Keratinocyte (primary cell): ENCODE measurements at regions not wholly inside any gene's neighbourhood (a gene's known extent, or its start where the extent isn't known, plus 50 kb on each side); places are given as distances from the start of the nearest gene placed in this dataset.

Experiments
- DNase-seq: peaks from one replicate; pipeline ENCODE4 v3.0.0-alpha.2; 2011; ENCODE audit warnings: low read depth, missing footprints, low spot score
- FAIRE-seq: peaks from 2 replicates; lab custom pipeline; 2011; peaks lifted over from hg19 to GRCh38; lab: Jason Lieb, UNC
- H2AFZ ChIP-seq: 2 replicates; pipeline ENCODE4 v1.6.0; 2012; ENCODE audit warnings: low read length, control low read depth, inconsistent platforms; ENCODE audit not compliant: control insufficient read depth
- H3K27ac ChIP-seq: 2 replicates; pipeline ENCODE4 v1.5.1; 2011; ENCODE audit warnings: low read length; ENCODE audit not compliant: control insufficient read depth, insufficient read depth
- H3K27me3 ChIP-seq: 3 replicates; pipeline ENCODE4 v1.6.0; 2011; ENCODE audit warnings: low read length; ENCODE audit not compliant: control insufficient read depth, insufficient read depth; ENCODE audit errors: extremely low read depth
- H3K36me3 ChIP-seq, 2 experiments: 2 replicates in 1 of 2; 3 replicates in 1 of 2; pipeline ENCODE4 v1.5.1; 2011; ENCODE audit warnings: low read length in 2 of 2, mild to moderate bottlenecking in 1 of 2; ENCODE audit not compliant: control insufficient read depth in 2 of 2, insufficient read depth in 2 of 2; ENCODE audit errors: extremely low read depth in 1 of 2
- H3K4me1 ChIP-seq: 3 replicates; pipeline ENCODE4 v1.5.1; 2011; ENCODE audit warnings: low read length; ENCODE audit not compliant: control insufficient read depth, insufficient read depth; ENCODE audit errors: extremely low read depth
- H3K4me2 ChIP-seq: 3 replicates; pipeline ENCODE4 v1.6.0; 2011; ENCODE audit warnings: low read depth, low read length; ENCODE audit not compliant: control insufficient read depth, insufficient read depth; ENCODE audit errors: extremely low read depth
- H3K4me3 ChIP-seq, 3 experiments: fragments of 200-600 bp in 1 of 3; sonication (generic) in 1 of 3; 2 replicates in 2 of 3; 3 replicates in 1 of 3; pipeline ENCODE4 v1.5.1; 2011 to 2016; ENCODE audit warnings: low read length in 3 of 3, mild to moderate bottlenecking in 3 of 3, control low read depth in 2 of 3, inconsistent platforms in 1 of 3, low read depth in 1 of 3, mixed read lengths in 1 of 3, mixed run types in 1 of 3, moderate library complexity in 1 of 3; ENCODE audit not compliant: control insufficient read depth in 2 of 3, insufficient read depth in 2 of 3; ENCODE audit errors: extremely low read depth in 1 of 3
- H3K79me2 ChIP-seq: 2 replicates; pipeline ENCODE4 v1.6.0; 2012; ENCODE audit warnings: low read length; ENCODE audit not compliant: control insufficient read depth, insufficient read depth
- H3K9ac ChIP-seq: 3 replicates; pipeline ENCODE4 v1.6.0; 2011; ENCODE audit warnings: low read length; ENCODE audit not compliant: control insufficient read depth, insufficient read depth; ENCODE audit errors: extremely low read depth
- H3K9me1 ChIP-seq: 3 replicates; pipeline ENCODE4 v1.6.0; 2011; ENCODE audit warnings: low read length; ENCODE audit not compliant: control insufficient read depth, insufficient read depth; ENCODE audit errors: extremely low read depth
- H3K9me3 ChIP-seq: 2 replicates; pipeline ENCODE4 v1.5.1; 2012; ENCODE audit warnings: low read depth, low read length; ENCODE audit not compliant: control insufficient read depth
- H4K20me1 ChIP-seq: 3 replicates; pipeline ENCODE4 v1.6.0; 2011; ENCODE audit warnings: low read length; ENCODE audit not compliant: control insufficient read depth, insufficient read depth; ENCODE audit errors: extremely low read depth
- CTCF ChIP-seq, 3 experiments: IDR thresholded peaks in 1 of 3; conservative IDR thresholded peaks in 1 of 3; optimal IDR thresholded peaks in 1 of 3; 2 replicates in 2 of 3; 3 replicates in 1 of 3; pipeline versions ENCODE3 to v1.5.1; 2011; ENCODE audit warnings: low read length in 3 of 3, mild to moderate bottlenecking in 3 of 3, moderate library complexity in 2 of 3, control low read depth in 1 of 3, inconsistent platforms in 1 of 3; ENCODE audit not compliant: insufficient read depth in 2 of 3; ENCODE audit errors: extremely low read depth in 1 of 3
- EZH2 ChIP-seq: IDR thresholded peaks from one replicate; pipeline ENCODE4 v1.6.1; 2012; ENCODE audit warnings: inconsistent platforms, mild to moderate bottlenecking, low read length, moderate library complexity
- dilution Hi-C: fragments of 300-500 bp; cut with MboI; formaldehyde crosslinking; loops from one replicate; pipeline ENCODE4 v1.7.0; 2020; ENCODE audit warnings: low sequenced_read_pairs; ENCODE audit not compliant: extremely low pct_ligation_motif_present

GRCh38 chr20:48478806-48479585 lies 348.8 kb downstream of the PREX1 start:
- H2AFZ ChIP-seq = no peak overlapping the region
- no peak for FAIRE-seq
- no peaks in the 10 kb centered on the region for H3K79me2 ChIP-seq
- no peaks in the 10 kb centered on the region for H3K36me3 ChIP-seq
- TF ChIP-seq EZH2 (no peak), CTCF (optimal IDR thresholded peaks at IDR 0.05 in 1 of 3, IDR thresholded peaks at IDR 0.05 in 1 of 3, conservative IDR thresholded peaks at IDR 0.05 in 1 of 3; ENCODE audit: extremely low read depth in 1 of 3, insufficient read depth in 2 of 3, low read length in 3 of 3) (no peak)
- DNase-seq = no peak
- dilution Hi-C loops = no loop called here
- no peak overlapping the region for H3K9ac ChIP-seq
- no peak overlapping the region for H3K27ac ChIP-seq
- H3K4me1 ChIP-seq = no peaks in the 10 kb centered on the region
- H4K20me1 ChIP-seq = no peaks in the 10 kb centered on the region
- H3K4me2 ChIP-seq = no peak overlapping the region
- no peaks in the 10 kb centered on the region for H3K9me1 ChIP-seq
- no peak overlapping the region for H3K4me3 ChIP-seq
- peaks cover 10% of the 10 kb centered on the region for H3K27me3 ChIP-seq
- H3K9me3 ChIP-seq = no peaks in the 10 kb centered on the region

GRCh38 chr20:48478370-48478769 lies 349.4 kb downstream of the PREX1 start:
- Histone ChIP-seq H3K9me3 (no peaks in the 10 kb centered on the region), H3K27ac (no peak overlapping the region), H3K9ac (no peak overlapping the region), H3K27me3 (peaks cover 10% of the 10 kb centered on the region), H4K20me1 (no peaks in the 10 kb centered on the region), H3K4me1 (no peaks in the 10 kb centered on the region), H2AFZ (no peak overlapping the region), H3K4me3 (no peak overlapping the region), H3K36me3 (no peaks in the 10 kb centered on the region), H3K79me2 (no peaks in the 10 kb centered on the region), H3K9me1 (no peaks in the 10 kb centered on the region), H3K4me2 (no peak overlapping the region)
- DNase-seq (no peak), FAIRE-seq (no peak)
- no peak for TF ChIP-seq EZH2
- TF ChIP-seq CTCF (optimal IDR thresholded peaks at IDR 0.05 in 1 of 3, IDR thresholded peaks at IDR 0.05 in 1 of 3, conservative IDR thresholded peaks at IDR 0.05 in 1 of 3; ENCODE audit: extremely low read depth in 1 of 3, insufficient read depth in 2 of 3, low read length in 3 of 3) = no peak
- dilution Hi-C loops = no loop called here
